Neutrophil (primary cell): ENCODE measurements at regions not wholly inside any gene's neighbourhood (a gene's known extent, or its start where the extent isn't known, plus 50 kb on each side); places are given as distances from the start of the nearest gene placed in this dataset.

Source experiments
- H3K27ac ChIP-seq: fragments of 200-600 bp; sonication (generic); 2 replicates; pipeline ENCODE4 v1.5.1; 2016; ENCODE audit warnings: mild to moderate bottlenecking, moderate library complexity
- H3K27me3 ChIP-seq: fragments of 200-600 bp; sonication (generic); 2 replicates; pipeline ENCODE4 v1.6.0; 2016; ENCODE audit warnings: mild to moderate bottlenecking
- H3K36me3 ChIP-seq: fragments of 200-600 bp; sonication (generic); 2 replicates; pipeline ENCODE4 v1.5.1; 2017
- H3K4me1 ChIP-seq, 2 experiments: fragments of 200-600 bp in 1 of 2; sonication (generic) in 1 of 2; 1 replicate in 1 of 2; 2 replicates in 1 of 2; pipeline versions ENCODE4 v1.5.1 to v1.6.1; 2013 to 2016; ENCODE audit warnings: low read depth in 1 of 2, low read length in 1 of 2, mild to moderate bottlenecking in 1 of 2, moderate library complexity in 1 of 2; ENCODE audit not compliant: control insufficient read depth in 1 of 2, insufficient read depth in 1 of 2
- H3K4me3 ChIP-seq, 2 experiments: fragments of 200-600 bp in 1 of 2; sonication (generic) in 1 of 2; 1 replicate in 1 of 2; 2 replicates in 1 of 2; pipeline ENCODE4 v1.5.1; 2013 to 2016; ENCODE audit warnings: low read depth in 1 of 2, low read length in 1 of 2, mild to moderate bottlenecking in 1 of 2, moderate library complexity in 1 of 2
- H3K9me3 ChIP-seq: fragments of 200-600 bp; sonication (generic); 2 replicates; pipeline ENCODE4 v1.5.1; 2016
- TF ChIP-seq, protein P1 (sequence below): fragments of 200-600 bp; sonication (generic); IDR thresholded peaks from 2 replicates; pipeline ENCODE4 v1.5.1; 2016; ENCODE audit warnings: antibody characterized with exemption

DNA sequence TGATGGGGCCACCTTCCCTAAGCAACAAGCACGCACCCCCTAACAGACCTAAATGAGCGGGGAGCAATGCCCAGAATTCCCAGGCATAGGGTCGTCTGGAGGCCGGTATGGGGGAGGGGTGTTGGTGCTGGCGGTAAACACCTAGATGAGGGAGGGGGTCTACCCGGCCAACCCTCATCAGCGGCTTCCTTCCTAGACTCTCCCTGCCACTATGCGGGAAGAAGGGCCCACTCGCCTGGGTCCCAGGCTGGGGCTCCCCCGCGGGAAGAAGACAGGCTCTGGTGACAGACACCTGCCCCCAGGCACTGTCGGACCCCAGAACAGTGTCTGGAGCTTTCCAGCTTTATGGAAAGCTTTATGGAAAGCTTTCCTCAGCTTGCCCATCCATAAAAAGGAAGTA, 519.0 kb upstream of the SEMA6A start:
- Histone ChIP-seq H3K9me3 (no peaks in the 10 kb centered on the region), H3K27me3 (no peaks in the 10 kb centered on the region), H3K36me3 (no peaks in the 10 kb centered on the region), H3K4me3 (no peak overlapping the region), H3K4me1 (peaks cover 0 to 19% of the 10 kb centered on the region in 2 experiments), H3K27ac (no peak overlapping the region)
- TF ChIP-seq, protein P1, sequence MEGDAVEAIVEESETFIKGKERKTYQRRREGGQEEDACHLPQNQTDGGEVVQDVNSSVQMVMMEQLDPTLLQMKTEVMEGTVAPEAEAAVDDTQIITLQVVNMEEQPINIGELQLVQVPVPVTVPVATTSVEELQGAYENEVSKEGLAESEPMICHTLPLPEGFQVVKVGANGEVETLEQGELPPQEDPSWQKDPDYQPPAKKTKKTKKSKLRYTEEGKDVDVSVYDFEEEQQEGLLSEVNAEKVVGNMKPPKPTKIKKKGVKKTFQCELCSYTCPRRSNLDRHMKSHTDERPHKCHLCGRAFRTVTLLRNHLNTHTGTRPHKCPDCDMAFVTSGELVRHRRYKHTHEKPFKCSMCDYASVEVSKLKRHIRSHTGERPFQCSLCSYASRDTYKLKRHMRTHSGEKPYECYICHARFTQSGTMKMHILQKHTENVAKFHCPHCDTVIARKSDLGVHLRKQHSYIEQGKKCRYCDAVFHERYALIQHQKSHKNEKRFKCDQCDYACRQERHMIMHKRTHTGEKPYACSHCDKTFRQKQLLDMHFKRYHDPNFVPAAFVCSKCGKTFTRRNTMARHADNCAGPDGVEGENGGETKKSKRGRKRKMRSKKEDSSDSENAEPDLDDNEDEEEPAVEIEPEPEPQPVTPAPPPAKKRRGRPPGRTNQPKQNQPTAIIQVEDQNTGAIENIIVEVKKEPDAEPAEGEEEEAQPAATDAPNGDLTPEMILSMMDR, result no peak

DNA sequence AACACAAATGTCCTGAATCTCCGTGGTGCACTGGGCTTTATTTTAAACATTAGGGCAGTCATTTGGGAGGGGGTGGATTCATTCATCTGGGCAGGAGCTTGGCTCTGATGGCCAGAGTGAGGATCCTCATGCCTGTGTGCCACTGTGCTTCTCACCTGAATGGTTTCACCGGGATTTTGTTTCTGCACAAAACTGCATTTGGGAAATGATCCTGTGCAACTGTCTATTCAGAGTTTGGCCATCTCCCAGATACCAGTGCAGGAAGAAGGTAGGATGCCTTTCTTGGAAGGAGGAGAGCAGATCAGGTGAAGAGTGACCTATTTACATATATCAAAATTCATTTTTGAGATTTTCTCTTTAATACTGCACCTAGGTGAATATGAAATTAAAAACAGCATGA, 514.4 kb upstream of the SEMA6A start:
- Histone ChIP-seq H3K27me3 (no peaks in the 10 kb centered on the region), H3K4me3 (no peak overlapping the region), H3K27ac (no peak overlapping the region), H3K9me3 (no peaks in the 10 kb centered on the region), H3K36me3 (no peaks in the 10 kb centered on the region), H3K4me1 (no peaks in the 10 kb centered on the region)
- TF ChIP-seq, protein P1, result no peak

DNA sequence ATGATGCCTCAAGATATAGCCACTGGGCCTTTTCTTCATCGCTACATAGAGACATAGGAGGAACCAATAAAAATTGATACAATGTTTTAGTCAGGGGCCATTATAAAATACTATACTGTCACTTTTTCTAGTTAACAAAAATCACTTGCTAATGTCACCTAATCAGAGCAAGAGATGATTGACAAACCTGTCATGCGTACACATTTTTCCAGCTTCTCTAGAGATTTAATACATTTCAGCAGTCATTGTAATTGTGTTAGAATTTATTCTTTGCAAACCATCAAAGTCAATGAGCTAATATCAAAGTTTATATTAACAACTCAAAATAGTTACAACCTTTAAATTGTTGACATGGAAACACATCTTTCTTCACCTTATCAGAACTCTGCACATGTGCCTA, 513.6 kb upstream of the SEMA6A start:
- Histone ChIP-seq H3K27me3 (no peaks in the 10 kb centered on the region), H3K4me1 (no peaks in the 10 kb centered on the region), H3K9me3 (no peaks in the 10 kb centered on the region), H3K4me3 (no peak overlapping the region), H3K27ac (no peak overlapping the region), H3K36me3 (no peaks in the 10 kb centered on the region)
- TF ChIP-seq, protein P1, result no peak

DNA sequence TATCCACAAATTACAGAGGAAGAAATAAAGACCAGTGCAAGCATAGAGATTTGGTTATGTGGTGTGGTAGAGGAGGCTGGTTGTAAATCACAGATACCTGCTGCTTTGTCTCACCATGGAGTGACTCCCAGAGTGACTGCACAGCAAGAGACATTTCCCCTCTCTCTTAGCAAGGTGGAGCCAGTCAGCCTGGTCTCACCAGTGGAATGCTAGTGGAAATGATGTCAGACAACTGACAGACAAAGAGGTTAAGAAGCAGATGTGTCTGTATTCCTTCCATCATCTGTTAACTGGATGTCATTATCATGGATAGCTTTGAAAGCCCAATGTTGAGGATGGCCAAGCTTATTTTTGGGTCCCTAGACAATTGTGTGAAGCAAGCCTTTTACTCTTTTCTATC, 509.4 kb upstream of the SEMA6A start:
- TF ChIP-seq, protein P1, result no peak
- no peaks in the 10 kb centered on the region for H3K36me3 ChIP-seq
- no peak overlapping the region for H3K27ac ChIP-seq

DNA sequence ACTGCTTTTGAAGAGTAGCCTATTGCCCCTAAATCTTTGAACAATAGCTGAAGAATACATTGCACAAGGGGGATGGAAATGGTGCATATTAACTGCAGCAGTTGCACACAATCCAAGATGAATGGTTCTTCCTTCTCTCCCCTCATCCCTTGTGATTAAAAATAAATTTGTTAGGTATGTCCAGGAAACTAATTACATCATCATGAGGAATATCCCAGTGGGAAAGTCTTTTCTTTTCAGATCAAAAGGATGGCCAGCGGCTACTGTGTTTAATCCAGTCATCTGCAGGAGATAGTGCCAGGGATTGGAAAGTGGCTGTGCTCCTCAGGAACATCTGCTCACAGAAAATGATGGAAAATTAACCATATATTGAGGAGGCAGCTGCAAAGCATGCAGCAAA, 508.4 kb upstream of the SEMA6A start:
- Histone ChIP-seq H3K27me3 (no peaks in the 10 kb centered on the region), H3K4me3 (no peak overlapping the region), H3K36me3 (no peaks in the 10 kb centered on the region), H3K9me3 (no peaks in the 10 kb centered on the region), H3K4me1 (no peaks in the 10 kb centered on the region), H3K27ac (no peak overlapping the region)
- TF ChIP-seq, protein P1, result no peak

More for the DNA sequence above, 509.4 kb upstream of the SEMA6A start:
- H3K4me1 ChIP-seq, result no peaks in the 10 kb centered on the region
- no peaks in the 10 kb centered on the region for H3K27me3 ChIP-seq
- no peak overlapping the region for H3K4me3 ChIP-seq
- H3K9me3 ChIP-seq, result no peaks in the 10 kb centered on the region

DNA sequence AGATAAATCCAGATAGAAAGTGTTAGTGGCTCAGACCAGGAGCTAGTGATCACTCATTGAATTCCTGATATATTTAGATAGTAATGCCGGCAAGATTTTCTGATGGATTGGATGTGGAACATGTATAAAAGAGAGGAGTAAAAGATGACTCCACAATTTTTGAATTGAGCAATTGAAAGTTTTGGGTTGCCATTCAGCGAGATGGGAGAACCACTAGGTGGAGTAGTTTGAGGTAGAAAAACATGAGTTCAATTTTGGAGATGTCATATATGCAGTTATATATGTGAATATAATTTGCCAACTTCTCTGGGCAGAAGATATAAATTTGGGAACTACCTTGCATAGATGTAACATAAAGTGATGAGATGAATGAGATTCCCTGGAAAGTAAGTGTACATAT, 502.5 kb upstream of the SEMA6A start:
- H3K4me3 ChIP-seq, result no peak overlapping the region

More for the DNA sequence above, 502.5 kb upstream of the SEMA6A start:
- H3K36me3 ChIP-seq, result no peaks in the 10 kb centered on the region
- H3K9me3 ChIP-seq, result no peaks in the 10 kb centered on the region
- TF ChIP-seq, protein P1, result no peak
- no peaks in the 10 kb centered on the region for H3K4me1 ChIP-seq
- no peak overlapping the region for H3K27ac ChIP-seq
- H3K27me3 ChIP-seq, result no peaks in the 10 kb centered on the region
